G401 (cell line): ENCODE measurements at regions not wholly inside any gene's neighbourhood (a gene's known extent, or its start where the extent isn't known, plus 50 kb on each side); places are given as distances from the start of the nearest gene placed in this dataset.
"Not testable (repeated sequence)": the region's sequence is repeated elsewhere in the genome, so short reads cannot be mapped to it uniquely, and the experiment has no call there.

Experiments used
- DNase-seq: peaks from one replicate; pipeline ENCODE4 v3.0.0-alpha.2; 2015; ENCODE audit warnings: low spot score
- in situ Hi-C: cut with HindIII; loops from 2 replicates; pipeline ENCODE4 v1.10.0; 2016; ENCODE audit warnings: low sequenced_read_pairs, mixed read lengths

GRCh38 chr13:27327633-27328032 lies 57.0 kb downstream of the RASL11A start:
- DNase-seq = no peak
- in situ Hi-C loops = no loop called here

- in situ Hi-C loops = no loop called here
- DNase-seq = no peak
These were observed 58.6 kb downstream of the RASL11A start for GRCh38 chr13:27329210-27329609.

GRCh38 chr13:27334774-27335435 lies 64.3 kb downstream of the RASL11A start:
- in situ Hi-C loops = no loop called here

GRCh38 chr13:27336014-27336673 lies 65.5 kb downstream of the RASL11A start:
- in situ Hi-C loops = no loop called here
- no peak for DNase-seq

More at GRCh38 chr13:27334774-27335435, 64.3 kb downstream of the RASL11A start:
- no peak for DNase-seq

- DNase-seq = no peak
- in situ Hi-C loops = no loop called here
These were observed 67.6 kb downstream of the RASL11A start for GRCh38 chr13:27338207-27338606.

- in situ Hi-C loops = no loop called here
- no peak for DNase-seq
These were observed 68.2 kb downstream of the RASL11A start for GRCh38 chr13:27338816-27339215.

- in situ Hi-C loops = no loop called here
These were observed 68.7 kb downstream of the RASL11A start for GRCh38 chr13:27339299-27339698.

GRCh38 chr13:27341616-27342015 lies 71.0 kb downstream of the RASL11A start:
- in situ Hi-C loops = no loop called here

More at GRCh38 chr13:27339299-27339698, 68.7 kb downstream of the RASL11A start:
- peak; percentile 37 for DNase-seq

GRCh38 chr13:27347211-27347772 lies 76.7 kb downstream of the RASL11A start:
- DNase-seq = no peak
- in situ Hi-C loops = no loop called here

More at GRCh38 chr13:27341616-27342015, 71.0 kb downstream of the RASL11A start:
- no peak for DNase-seq

GRCh38 chr13:27348461-27348860 lies 76.0 kb upstream of the GTF3A start:
- DNase-seq = no peak
- in situ Hi-C loops = no loop called here

GRCh38 chr13:27349458-27349857 lies 75.0 kb upstream of the GTF3A start:
- DNase-seq = no peak
- in situ Hi-C loops = no loop called here

GRCh38 chr13:27350825-27351224 lies 73.6 kb upstream of the GTF3A start:
- DNase-seq, in situ Hi-C loops: not testable (repeated sequence)

GRCh38 chr13:27352698-27353097 lies 71.7 kb upstream of the GTF3A start:
- in situ Hi-C loops = no loop called here
- no peak for DNase-seq

- no peak for DNase-seq
- in situ Hi-C loops = no loop called here
These were observed 71.2 kb upstream of the GTF3A start for GRCh38 chr13:27353166-27353583.

GRCh38 chr13:27353708-27354107 lies 70.7 kb upstream of the GTF3A start:
- no peak for DNase-seq
- in situ Hi-C loops = no loop called here

GRCh38 chr13:27354379-27354778 lies 70.0 kb upstream of the GTF3A start:
- DNase-seq = peak; percentile 36
- in situ Hi-C loops = no loop called here

GRCh38 chr13:27355894-27356293 lies 68.5 kb upstream of the GTF3A start:
- DNase-seq = peak; percentile 81
- in situ Hi-C loops = no loop called here

- DNase-seq = no peak
- in situ Hi-C loops = no loop called here
These were observed 66.0 kb upstream of the GTF3A start for GRCh38 chr13:27358420-27358819.

GRCh38 chr13:27359199-27359821 lies 65.1 kb upstream of the GTF3A start:
- in situ Hi-C loops = no loop called here
- peak; percentile 85 for DNase-seq

GRCh38 chr13:27360562-27360961 lies 63.9 kb upstream of the GTF3A start:
- in situ Hi-C loops = no loop called here
- no peak for DNase-seq
